GM12873 (cell line): ENCODE measurements at regions not wholly inside any gene's neighbourhood (a gene's known extent, or its start where the extent isn't known, plus 50 kb on each side); places are given as distances from the start of the nearest gene placed in this dataset.

ENCODE experiments used
- TF ChIP-seq, protein P1 (sequence below): IDR thresholded peaks from 2 replicates; pipeline ENCODE4 v1.5.1; 2012; ENCODE audit warnings: low read depth, mild to moderate bottlenecking, moderate library complexity, low read length, control low read depth; ENCODE audit not compliant: insufficient read depth; ENCODE audit errors: missing control alignments

DNA sequence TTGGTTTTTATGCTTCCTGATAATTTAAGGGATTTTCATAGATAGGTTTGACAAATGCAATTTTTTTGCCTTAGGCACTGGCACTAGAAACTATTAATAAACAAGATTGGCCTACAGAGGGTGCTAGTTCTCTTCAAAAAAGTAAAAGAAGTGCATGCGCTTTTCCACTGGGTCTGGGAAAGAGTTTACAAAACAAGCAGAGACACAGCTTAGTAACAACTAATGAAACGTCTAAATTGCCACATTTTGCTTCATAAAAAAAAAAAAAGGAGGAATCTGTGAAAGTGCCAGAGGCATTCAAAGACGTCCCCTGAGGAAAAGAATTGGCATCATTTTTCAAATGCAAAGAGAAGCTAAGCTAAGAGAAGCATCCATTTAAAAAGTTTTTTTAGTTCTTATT lies 58.3 kb upstream of the EEA1 start:
- TF ChIP-seq, protein P1, sequence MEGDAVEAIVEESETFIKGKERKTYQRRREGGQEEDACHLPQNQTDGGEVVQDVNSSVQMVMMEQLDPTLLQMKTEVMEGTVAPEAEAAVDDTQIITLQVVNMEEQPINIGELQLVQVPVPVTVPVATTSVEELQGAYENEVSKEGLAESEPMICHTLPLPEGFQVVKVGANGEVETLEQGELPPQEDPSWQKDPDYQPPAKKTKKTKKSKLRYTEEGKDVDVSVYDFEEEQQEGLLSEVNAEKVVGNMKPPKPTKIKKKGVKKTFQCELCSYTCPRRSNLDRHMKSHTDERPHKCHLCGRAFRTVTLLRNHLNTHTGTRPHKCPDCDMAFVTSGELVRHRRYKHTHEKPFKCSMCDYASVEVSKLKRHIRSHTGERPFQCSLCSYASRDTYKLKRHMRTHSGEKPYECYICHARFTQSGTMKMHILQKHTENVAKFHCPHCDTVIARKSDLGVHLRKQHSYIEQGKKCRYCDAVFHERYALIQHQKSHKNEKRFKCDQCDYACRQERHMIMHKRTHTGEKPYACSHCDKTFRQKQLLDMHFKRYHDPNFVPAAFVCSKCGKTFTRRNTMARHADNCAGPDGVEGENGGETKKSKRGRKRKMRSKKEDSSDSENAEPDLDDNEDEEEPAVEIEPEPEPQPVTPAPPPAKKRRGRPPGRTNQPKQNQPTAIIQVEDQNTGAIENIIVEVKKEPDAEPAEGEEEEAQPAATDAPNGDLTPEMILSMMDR = peak; percentile 54

DNA sequence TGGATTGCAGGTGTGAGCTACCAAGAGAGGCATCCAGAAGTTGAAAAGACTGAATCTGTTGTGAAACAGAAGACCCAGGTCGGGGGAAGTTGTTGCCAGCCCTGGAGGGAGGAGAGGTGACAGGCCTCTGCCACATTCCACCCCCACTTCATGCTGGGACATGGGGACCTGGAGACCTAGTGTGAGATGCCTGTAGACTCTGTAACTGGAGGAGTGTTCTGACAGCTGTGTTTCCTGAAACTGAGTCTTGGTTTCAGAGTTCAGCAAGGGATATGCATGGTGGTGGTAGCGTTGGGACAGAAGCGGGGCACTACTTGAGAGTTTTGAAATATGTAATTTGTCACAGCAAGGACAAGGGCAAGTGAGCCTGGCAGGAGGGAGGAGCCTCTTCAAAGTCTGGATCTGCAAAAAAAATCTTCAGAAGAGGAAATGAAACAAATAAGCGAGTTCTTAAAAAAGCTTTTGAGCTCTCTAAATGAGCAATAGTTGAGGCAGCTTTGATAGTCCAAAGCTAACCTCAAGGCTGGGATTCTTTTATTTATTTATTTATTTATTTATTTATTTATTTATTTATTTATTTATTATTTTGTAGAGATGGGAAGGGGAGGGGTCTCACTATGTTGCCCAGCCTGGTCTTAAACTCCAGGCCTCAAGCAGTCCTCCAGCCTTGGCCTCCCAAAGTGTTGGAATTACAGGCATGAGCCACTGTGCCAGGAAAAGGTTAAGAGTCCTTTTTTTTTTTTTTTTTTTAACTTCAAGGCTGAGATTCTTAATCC lies 58.9 kb upstream of the EEA1 start:
- TF ChIP-seq, protein P1 = no peak

DNA sequence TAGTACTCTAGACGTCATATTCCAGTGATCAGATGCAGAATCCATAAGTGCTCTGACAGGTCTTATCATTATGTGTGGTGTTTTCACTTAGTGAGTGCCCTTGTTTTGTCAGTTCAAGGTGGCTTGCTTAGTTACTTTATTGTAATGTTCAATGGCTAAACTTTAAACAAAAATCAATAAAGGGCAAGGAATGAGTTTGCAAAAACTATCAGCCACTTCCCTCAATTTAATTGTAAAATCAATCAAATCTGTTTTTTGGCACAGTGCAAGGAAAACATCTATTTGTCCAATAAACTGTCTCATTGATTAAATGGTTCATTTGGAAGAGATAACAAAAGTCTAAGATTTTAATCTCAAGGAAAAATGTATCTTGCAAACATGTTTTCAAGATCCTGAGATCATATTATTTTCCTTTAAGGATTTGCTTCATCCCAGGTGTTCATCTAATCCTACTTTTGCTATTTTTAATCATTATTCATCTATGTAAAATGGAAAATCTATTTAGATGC lies 59.6 kb upstream of the EEA1 start:
- TF ChIP-seq, protein P1 = no peak

DNA sequence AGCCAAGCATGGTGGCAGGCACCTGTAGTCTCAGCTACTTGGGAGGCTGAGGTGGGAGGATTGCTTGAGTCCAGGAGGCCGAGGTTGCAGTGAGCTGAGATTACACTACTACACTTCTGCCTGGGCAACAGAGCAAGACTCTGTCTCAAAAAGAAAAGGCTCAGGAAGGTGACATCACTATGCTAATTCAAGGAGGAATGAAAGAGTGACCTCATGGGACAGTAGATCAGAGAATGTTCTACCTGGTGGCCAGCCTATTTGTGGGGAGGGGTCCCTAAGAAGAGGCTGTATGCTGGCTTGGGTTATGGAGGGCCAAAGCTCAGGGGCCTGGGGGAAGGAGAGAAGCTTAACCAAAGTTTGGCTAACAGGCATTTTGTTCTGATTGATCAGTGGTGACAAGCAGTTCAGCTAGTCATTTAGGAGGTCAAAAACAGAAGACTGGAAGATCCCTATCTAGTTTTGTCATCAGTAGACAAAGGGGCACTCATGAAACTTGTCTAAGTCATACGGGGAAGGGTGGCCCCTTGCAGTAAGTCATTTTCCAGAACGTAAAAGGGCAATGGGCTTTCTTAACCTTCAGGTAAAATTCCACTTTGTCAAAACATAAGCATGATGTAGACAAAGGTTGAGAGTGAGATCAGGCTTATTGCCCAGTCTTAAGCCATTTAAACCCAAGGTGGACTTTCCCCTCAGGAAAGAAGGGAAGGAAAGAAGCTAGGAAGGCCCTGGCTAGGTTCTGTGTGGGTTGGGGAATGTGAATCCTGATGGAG lies 60.8 kb upstream of the EEA1 start:
- TF ChIP-seq, protein P1 = no peak

DNA sequence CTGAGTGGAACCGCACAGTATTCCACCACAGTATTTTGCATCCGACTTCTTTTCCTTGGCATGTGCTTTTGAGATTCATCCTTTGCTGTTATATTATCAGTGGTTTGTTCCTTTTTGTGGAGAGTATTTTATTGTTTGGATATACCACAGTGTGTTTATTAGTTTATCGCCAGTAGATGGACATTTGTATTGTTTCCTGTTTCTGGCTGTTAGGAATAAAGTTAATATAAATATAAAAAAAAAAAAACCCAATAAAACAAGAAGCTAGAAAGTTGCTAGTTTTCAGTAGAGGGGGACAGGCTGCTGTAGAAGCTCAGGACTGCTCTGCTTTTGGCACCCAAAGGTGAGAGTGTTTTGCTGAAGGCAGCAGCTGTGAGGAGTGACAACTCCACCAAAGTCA lies 62.0 kb upstream of the EEA1 start:
- TF ChIP-seq, protein P1 = no peak

DNA sequence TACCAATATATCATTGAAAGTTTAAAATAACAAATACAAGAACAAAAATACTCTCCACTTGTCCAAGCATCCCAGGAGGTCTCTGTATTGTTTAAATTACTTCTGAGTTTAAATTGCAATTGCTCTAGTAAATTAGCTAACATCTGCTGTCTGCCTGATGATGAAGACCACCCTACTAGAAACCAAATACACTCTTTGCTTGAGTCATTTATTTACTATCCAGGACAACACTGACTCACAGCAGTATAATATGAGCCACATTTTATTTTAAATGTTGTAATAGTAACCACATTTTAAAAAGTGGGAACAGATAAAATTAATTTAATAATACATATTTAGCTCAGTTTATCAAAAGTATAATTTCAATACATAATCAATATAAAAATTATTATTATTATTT lies 62.9 kb upstream of the EEA1 start:
- TF ChIP-seq, protein P1 = no peak

DNA sequence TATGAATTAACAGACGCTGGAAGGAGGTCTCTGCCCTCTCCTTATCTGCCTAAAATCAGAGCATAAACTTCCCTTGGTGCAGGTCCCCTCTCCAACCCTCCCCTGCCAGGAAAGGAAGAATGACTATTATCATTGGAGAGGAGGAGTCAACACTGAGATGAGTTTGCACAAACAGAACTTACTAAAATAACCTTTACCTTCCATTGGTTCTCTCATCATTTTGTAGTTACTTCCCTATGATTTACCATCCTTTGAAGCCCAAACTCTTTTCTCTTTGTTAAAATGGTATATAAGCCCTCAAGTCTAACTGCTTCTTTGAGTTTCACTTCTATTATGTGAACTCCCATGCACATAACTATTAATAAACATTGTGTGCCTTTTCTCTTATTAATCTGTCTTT lies 64.2 kb upstream of the EEA1 start:
- TF ChIP-seq, protein P1 = no peak
